ENCODE measurements at regions not wholly inside any gene's neighbourhood (a gene's known extent, or its start where the extent isn't known, plus 50 kb on each side); places are given as distances from the start of the nearest gene placed in this dataset.

- Histone ChIP-seq H3K4me2 (ENCODE audit: extremely low read depth, insufficient read depth, low read length) (no peak overlapping the region), H2AFZ (ENCODE audit: low read length) (no peak overlapping the region), H3K4me1 (ENCODE audit: control insufficient read depth, extremely low read depth, insufficient read depth, low read length) (no peaks in the 10 kb centered on the region), H3K4me3 (replicated peaks in 1 of 4; ENCODE audit: control extremely low read depth in 1 of 4, insufficient read depth in 1 of 4, low read depth in 3 of 4, low read length in 4 of 4) (no peak overlapping the region), H3K9me3 (ENCODE audit: control insufficient read depth, insufficient read depth, low read depth, low read length) (no peaks in the 10 kb centered on the region), H3K27ac (ENCODE audit: insufficient read depth, low read length) (no peak overlapping the region), H3K9ac (ENCODE audit: insufficient read depth, low read length) (no peak overlapping the region), H3K27me3 (ENCODE audit: control insufficient read depth, insufficient read depth, low read length) (no peaks in the 10 kb centered on the region), H3K79me2 (ENCODE audit: control insufficient read depth, insufficient read depth, low read length) (no peaks in the 10 kb centered on the region), H3K36me3 (ENCODE audit: control insufficient read depth, insufficient read depth, low read length) (no peaks in the 10 kb centered on the region), H4K20me1 (ENCODE audit: control insufficient read depth, extremely low read depth, insufficient read depth, low read length) (no peaks in the 10 kb centered on the region)
- peak in 1 of 2 donors; percentile 26 for DNase-seq (ENCODE audit: low read depth in 2 of 2)
- TF ChIP-seq EZH2 (IDR thresholded peaks at IDR 0.05; ENCODE audit: low read length, missing control alignments): no peak
- no peak for TF ChIP-seq CTCF (conservative IDR thresholded peaks at IDR 0.05 in 1 of 2, IDR thresholded peaks at IDR 0.05 in 1 of 2; ENCODE audit: low read depth in 1 of 2, low read length in 2 of 2)
Measured at GRCh38 chr11:95426823-95427462, 195.9 kb upstream of the SESN3 start.

GRCh38 chr11:95419915-95420314 lies 188.9 kb upstream of the SESN3 start:
- H4K20me1 ChIP-seq (ENCODE audit: control insufficient read depth, extremely low read depth, insufficient read depth, low read length): no peaks in the 10 kb centered on the region
- no peak overlapping the region for H3K4me3 ChIP-seq (replicated peaks in 1 of 4; ENCODE audit: control extremely low read depth in 1 of 4, insufficient read depth in 1 of 4, low read depth in 3 of 4, low read length in 4 of 4)
- no peaks in the 10 kb centered on the region for H3K36me3 ChIP-seq (ENCODE audit: control insufficient read depth, insufficient read depth, low read length)
- no peak overlapping the region for H3K4me2 ChIP-seq (ENCODE audit: extremely low read depth, insufficient read depth, low read length)
- peak; percentile 64 to 83 for DNase-seq (ENCODE audit: low read depth in 2 of 2)
- no peaks in the 10 kb centered on the region for H3K9me3 ChIP-seq (ENCODE audit: control insufficient read depth, insufficient read depth, low read depth, low read length)
- H3K27me3 ChIP-seq (ENCODE audit: control insufficient read depth, insufficient read depth, low read length): no peaks in the 10 kb centered on the region
- H3K4me1 ChIP-seq (ENCODE audit: control insufficient read depth, extremely low read depth, insufficient read depth, low read length): no peaks in the 10 kb centered on the region
- TF ChIP-seq CTCF (conservative IDR thresholded peaks at IDR 0.05 in 1 of 2, IDR thresholded peaks at IDR 0.05 in 1 of 2; ENCODE audit: low read depth in 1 of 2, low read length in 2 of 2): no peak
- TF ChIP-seq EZH2 (IDR thresholded peaks at IDR 0.05; ENCODE audit: low read length, missing control alignments): no peak
- H2AFZ ChIP-seq (ENCODE audit: low read length): no peak overlapping the region
- no peak overlapping the region for H3K9ac ChIP-seq (ENCODE audit: insufficient read depth, low read length)
- no peak overlapping the region for H3K27ac ChIP-seq (ENCODE audit: insufficient read depth, low read length)
- H3K79me2 ChIP-seq (ENCODE audit: control insufficient read depth, insufficient read depth, low read length): no peaks in the 10 kb centered on the region

GRCh38 chr11:95418916-95419315 lies 187.9 kb upstream of the SESN3 start:
- TF ChIP-seq EZH2 (IDR thresholded peaks at IDR 0.05; ENCODE audit: low read length, missing control alignments) (no peak), CTCF (conservative IDR thresholded peaks at IDR 0.05 in 1 of 2, IDR thresholded peaks at IDR 0.05 in 1 of 2; ENCODE audit: low read depth in 1 of 2, low read length in 2 of 2) (no peak)
- no peaks in the 10 kb centered on the region for H3K36me3 ChIP-seq (ENCODE audit: control insufficient read depth, insufficient read depth, low read length)
- H3K27ac ChIP-seq (ENCODE audit: insufficient read depth, low read length): no peak overlapping the region
- H3K9me3 ChIP-seq (ENCODE audit: control insufficient read depth, insufficient read depth, low read depth, low read length): no peaks in the 10 kb centered on the region
- no peaks in the 10 kb centered on the region for H3K27me3 ChIP-seq (ENCODE audit: control insufficient read depth, insufficient read depth, low read length)
- no peak for DNase-seq (ENCODE audit: low read depth in 2 of 2)
- H4K20me1 ChIP-seq (ENCODE audit: control insufficient read depth, extremely low read depth, insufficient read depth, low read length): no peaks in the 10 kb centered on the region
- H2AFZ ChIP-seq (ENCODE audit: low read length): no peak overlapping the region
- H3K9ac ChIP-seq (ENCODE audit: insufficient read depth, low read length): no peak overlapping the region
- no peaks in the 10 kb centered on the region for H3K79me2 ChIP-seq (ENCODE audit: control insufficient read depth, insufficient read depth, low read length)
- no peak overlapping the region for H3K4me3 ChIP-seq (replicated peaks in 1 of 4; ENCODE audit: control extremely low read depth in 1 of 4, insufficient read depth in 1 of 4, low read depth in 3 of 4, low read length in 4 of 4)
- H3K4me2 ChIP-seq (ENCODE audit: extremely low read depth, insufficient read depth, low read length): no peak overlapping the region
- no peaks in the 10 kb centered on the region for H3K4me1 ChIP-seq (ENCODE audit: control insufficient read depth, extremely low read depth, insufficient read depth, low read length)
